ENCODE measurements at regions not wholly inside any gene's neighbourhood (a gene's known extent, or its start where the extent isn't known, plus 50 kb on each side); places are given as distances from the start of the nearest gene placed in this dataset.

GRCh38 chr6:98560418-98560817, 274.0 kb upstream of the POU3F2 start:
- TF ChIP-seq EZH2 (IDR thresholded peaks at IDR 0.05; ENCODE audit: borderline replicate concordance, insufficient read depth, low read depth, low read length, poor library complexity, severe bottlenecking), result no peak
- no peak for TF ChIP-seq CTCF (IDR thresholded peaks at IDR 0.05)
- ATAC-seq (ENCODE audit: low read depth) (no peak), DNase-seq (no peak)
- WGBS (ENCODE audit: insufficient coverage), result 82% methylated on average over 1 of the region's 2 CpGs
- no peaks in the 10 kb centered on the region for H3K9me3 ChIP-seq (ENCODE audit: control extremely low read depth in 1 of 3, control insufficient read depth in 2 of 3, insufficient read depth in 1 of 3, low read length in 2 of 3)
- H2AFZ ChIP-seq (ENCODE audit: insufficient read depth, low read depth, low read length, poor library complexity, severe bottlenecking), result no peak overlapping the region
- no peaks in the 10 kb centered on the region for H3K36me3 ChIP-seq (replicated peaks in 1 of 2; ENCODE audit: control extremely low read depth in 1 of 2, control insufficient read depth in 1 of 2, extremely low read depth in 1 of 2, insufficient read depth in 2 of 2, low read length in 1 of 2)
- H3K4me3 ChIP-seq (ENCODE audit: control extremely low read depth in 1 of 5, extremely low read depth in 1 of 5, insufficient read depth in 1 of 5, low read depth in 2 of 5, low read length in 4 of 5), result no peak overlapping the region
- H3K4me3 Mint-ChIP-seq, result no peak overlapping the region
- H3K79me2 ChIP-seq (ENCODE audit: control insufficient read depth, insufficient read depth, low read length), result no peaks in the 10 kb centered on the region
- no peak overlapping the region for H3K9ac ChIP-seq (ENCODE audit: low read length)
- H3K4me1 ChIP-seq (ENCODE audit: control insufficient read depth in 2 of 2, insufficient read depth in 2 of 2, low read length in 2 of 2), result no peaks in the 10 kb centered on the region
- no peak overlapping the region for H3K27ac ChIP-seq (ENCODE audit: low read length in 2 of 2)
- no peaks in the 10 kb centered on the region for H3K4me1 Mint-ChIP-seq
- H4K20me1 ChIP-seq (ENCODE audit: control insufficient read depth, insufficient read depth, low read length, poor library complexity, severe bottlenecking), result no peaks in the 10 kb centered on the region
- no peaks in the 10 kb centered on the region for H3K9me3 Mint-ChIP-seq (ENCODE audit: insufficient read depth)
- H3K27me3 ChIP-seq (replicated peaks in 1 of 4; ENCODE audit: control extremely low read depth in 1 of 4, control insufficient read depth in 3 of 4, insufficient read depth in 4 of 4, low read length in 3 of 4), result no peaks in the 10 kb centered on the region
- H3K27me3 Mint-ChIP-seq, result no peaks in the 10 kb centered on the region
- H3K27ac Mint-ChIP-seq, result no peak overlapping the region
- ChIA-PET CTCF (no interaction called here), POLR2A (no interaction called here)
- H3K4me2 ChIP-seq (replicated peaks; ENCODE audit: low read depth, low read length, poor library complexity, severe bottlenecking), result no peak overlapping the region
- intact Hi-C loops (cut with micrococcal nuclease), result no loop called here

GRCh38 chr6:98560841-98561240, 273.5 kb upstream of the POU3F2 start:
- no peak overlapping the region for H3K4me3 Mint-ChIP-seq
- Histone ChIP-seq H3K4me1 (ENCODE audit: control insufficient read depth in 2 of 2, insufficient read depth in 2 of 2, low read length in 2 of 2) (no peaks in the 10 kb centered on the region), H3K79me2 (ENCODE audit: control insufficient read depth, insufficient read depth, low read length) (no peaks in the 10 kb centered on the region), H3K36me3 (replicated peaks in 1 of 2; ENCODE audit: control extremely low read depth in 1 of 2, control insufficient read depth in 1 of 2, extremely low read depth in 1 of 2, insufficient read depth in 2 of 2, low read length in 1 of 2) (no peaks in the 10 kb centered on the region), H3K27me3 (replicated peaks in 1 of 4; ENCODE audit: control extremely low read depth in 1 of 4, control insufficient read depth in 3 of 4, insufficient read depth in 4 of 4, low read length in 3 of 4) (no peaks in the 10 kb centered on the region), H2AFZ (ENCODE audit: insufficient read depth, low read depth, low read length, poor library complexity, severe bottlenecking) (no peak overlapping the region), H3K9me3 (ENCODE audit: control extremely low read depth in 1 of 3, control insufficient read depth in 2 of 3, insufficient read depth in 1 of 3, low read length in 2 of 3) (no peaks in the 10 kb centered on the region), H3K9ac (ENCODE audit: low read length) (no peak overlapping the region), H3K4me3 (ENCODE audit: control extremely low read depth in 1 of 5, extremely low read depth in 1 of 5, insufficient read depth in 1 of 5, low read depth in 2 of 5, low read length in 4 of 5) (no peak overlapping the region), H3K4me2 (replicated peaks; ENCODE audit: low read depth, low read length, poor library complexity, severe bottlenecking) (no peak overlapping the region), H4K20me1 (ENCODE audit: control insufficient read depth, insufficient read depth, low read length, poor library complexity, severe bottlenecking) (no peaks in the 10 kb centered on the region), H3K27ac (ENCODE audit: low read length in 2 of 2) (no peak overlapping the region)
- TF ChIP-seq EZH2 (IDR thresholded peaks at IDR 0.05; ENCODE audit: borderline replicate concordance, insufficient read depth, low read depth, low read length, poor library complexity, severe bottlenecking), result no peak
- TF ChIP-seq CTCF (IDR thresholded peaks at IDR 0.05), result no peak
- H3K27ac Mint-ChIP-seq, result no peak overlapping the region
- H3K4me1 Mint-ChIP-seq, result no peaks in the 10 kb centered on the region
- intact Hi-C loops (cut with micrococcal nuclease), result no loop called here
- CTCF ChIA-PET, result interaction anchor here (0.6 kb wide), 1 partner anchor 1130 kb away, joined by 3 read pairs; no protein-coding TSS in a partner anchor
- POLR2A ChIA-PET, result no interaction called here
- no peaks in the 10 kb centered on the region for H3K27me3 Mint-ChIP-seq
- ATAC-seq (ENCODE audit: low read depth), result no peak
- DNase-seq, result no peak
- whole genome bisulfite sequencing (ENCODE audit: insufficient coverage), result 80% methylated on average over 1 of the region's 5 CpGs
- H3K9me3 Mint-ChIP-seq (ENCODE audit: insufficient read depth), result no peaks in the 10 kb centered on the region

All from B cell (primary cell).